Astrocyte of the hippocampus (primary cell): ENCODE measurements at regions not wholly inside any gene's neighbourhood (a gene's known extent, or its start where the extent isn't known, plus 50 kb on each side); places are given as distances from the start of the nearest gene placed in this dataset.
A peak's percentile ranks its signal among the peaks of the same experiment; 100 is the strongest.

ENCODE experiments used
- DNase-seq: peaks from one replicate; pipeline ENCODE4 v3.0.0; 2011; ENCODE audit warnings: low read depth, low spot score

DNA sequence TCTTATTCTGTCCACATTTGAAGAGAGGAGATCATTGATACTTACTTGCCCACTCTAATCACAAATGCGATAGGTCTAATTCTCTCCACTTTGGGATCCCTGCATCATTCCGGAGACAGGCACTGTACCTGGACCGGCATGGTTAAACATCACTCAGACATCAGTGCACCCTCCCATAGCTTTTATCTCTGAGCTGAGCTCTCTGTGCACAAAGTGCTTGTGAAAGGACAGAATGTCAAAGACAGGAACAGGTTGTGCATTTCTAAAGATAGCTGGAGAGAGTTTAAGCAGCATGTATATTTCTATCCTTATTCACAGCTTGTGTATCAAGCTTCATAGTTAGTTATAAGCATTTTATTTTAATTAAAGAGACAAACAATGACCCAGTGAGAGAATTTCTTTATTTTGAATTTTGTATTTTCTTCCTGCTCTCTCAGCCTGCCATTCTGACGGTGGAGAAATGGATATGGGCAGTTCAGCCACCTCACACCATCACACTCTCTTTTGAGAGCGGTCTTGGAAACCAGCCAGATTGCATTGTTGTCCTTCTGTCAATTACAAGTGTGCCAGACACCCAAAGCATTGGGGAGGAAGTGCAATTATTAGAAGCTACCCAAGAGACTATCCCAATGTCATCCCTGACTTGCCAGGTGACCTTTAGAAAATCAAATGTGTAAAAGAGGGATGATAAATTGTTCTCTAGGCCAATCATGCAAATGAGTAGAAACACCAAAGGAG is 65.2 kb upstream of the CHL1 start:
- DNase-seq, result no peak

GRCh38 chr3:132378-132777 is 64.2 kb upstream of the CHL1 start:
- peak; percentile 31 for DNase-seq

DNA sequence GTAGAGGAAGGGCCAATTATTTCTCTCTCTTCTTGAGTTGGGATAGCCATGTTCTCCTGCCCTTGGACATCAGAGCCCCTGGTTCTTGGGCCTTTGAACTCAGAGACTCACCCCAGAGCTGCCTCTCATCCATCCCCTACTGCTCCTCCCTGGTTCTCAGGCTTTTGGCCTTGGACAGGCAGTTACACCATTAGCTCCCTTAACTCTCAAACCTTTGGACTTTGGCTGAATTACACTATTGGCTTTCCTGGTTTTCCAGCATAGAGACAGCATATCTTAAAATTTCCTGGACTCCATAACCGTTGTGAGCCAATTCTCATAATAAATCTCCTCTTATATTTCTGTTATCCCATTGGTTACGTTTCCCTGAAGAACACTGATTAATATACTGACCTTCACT is 63.7 kb upstream of the CHL1 start:
- DNase-seq, result no peak

GRCh38 chr3:140748-141330 is 55.7 kb upstream of the CHL1 start:
- DNase-seq, result no peak
